Spleen (tissue), 7 donors: ENCODE measurements at regions not wholly inside any gene's neighbourhood (a gene's known extent, or its start where the extent isn't known, plus 50 kb on each side); places are given as distances from the start of the nearest gene placed in this dataset.

Experiments
- CTCF ChIP-seq, 11 experiments: fragments of 200-600 bp in 7 of 11; fragments of 450-650 bp in 4 of 11; sonication (generic) in 4 of 11; IDR thresholded peaks in 8 of 11; conservative IDR thresholded peaks in 3 of 11; 1 replicate in 7 of 11; 2 replicates in 4 of 11; pipeline versions ENCODE4 v1.4.0 to v1.8.0; 2016 to 2021; ENCODE audit warnings: antibody characterized with exemption in 11 of 11, inconsistent platforms in 4 of 11, mild to moderate bottlenecking in 1 of 11
- POLR2A ChIP-seq, 3 donors: fragments of 450-650 bp; IDR thresholded peaks; one replicate each; pipeline ENCODE4 v1.5.1; 2017; ENCODE audit warnings: antibody characterized with exemption in 3 of 3, mild to moderate bottlenecking in 1 of 3
- POLR2AphosphoS5 ChIP-seq, 3 donors: sonication (generic); formaldehyde crosslinking; IDR thresholded peaks; one replicate each; pipeline ENCODE4 v1.5.1; 2017; ENCODE audit warnings: antibody characterized with exemption in 3 of 3
- donor health status: DM: no; HTN: no; CAD: no; lungs with moderate emphysema.
- donor health status: DM: no; HTN: no; CAD: no.
- donor health status: DM: no; HTN: no; CAD: no.

DNA sequence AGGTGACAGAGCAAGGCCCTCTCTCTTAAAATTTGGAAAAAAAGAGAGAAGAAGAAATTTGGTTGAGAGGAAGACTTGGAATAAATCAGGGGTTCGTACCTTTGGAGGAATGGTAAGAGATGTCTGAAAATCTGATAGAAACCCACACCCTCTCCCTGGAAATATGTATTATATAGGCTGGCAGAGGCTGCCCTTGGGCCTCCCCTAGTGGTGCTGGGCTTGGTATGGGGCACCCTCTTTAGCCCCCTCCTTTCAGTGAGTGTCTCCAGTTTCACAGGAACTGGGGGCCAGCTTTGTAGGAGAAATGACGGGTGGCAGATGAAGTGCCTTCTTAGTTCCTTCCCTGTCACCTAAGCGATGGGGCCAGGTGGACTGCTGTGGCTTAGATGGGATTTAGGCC lies 82.9 kb upstream of the SLC2A1 start:
- no peak for TF ChIP-seq POLR2A (IDR thresholded peaks at IDR 0.05)
- TF ChIP-seq CTCF (IDR thresholded peaks at IDR 0.05 in 8 of 11, conservative IDR thresholded peaks at IDR 0.05 in 3 of 11): no peak
- no peak for TF ChIP-seq POLR2AphosphoS5 (IDR thresholded peaks at IDR 0.05)
